ENCODE measurements at regions not wholly inside any gene's neighbourhood (a gene's known extent, or its start where the extent isn't known, plus 50 kb on each side); places are given as distances from the start of the nearest gene placed in this dataset.

DNA sequence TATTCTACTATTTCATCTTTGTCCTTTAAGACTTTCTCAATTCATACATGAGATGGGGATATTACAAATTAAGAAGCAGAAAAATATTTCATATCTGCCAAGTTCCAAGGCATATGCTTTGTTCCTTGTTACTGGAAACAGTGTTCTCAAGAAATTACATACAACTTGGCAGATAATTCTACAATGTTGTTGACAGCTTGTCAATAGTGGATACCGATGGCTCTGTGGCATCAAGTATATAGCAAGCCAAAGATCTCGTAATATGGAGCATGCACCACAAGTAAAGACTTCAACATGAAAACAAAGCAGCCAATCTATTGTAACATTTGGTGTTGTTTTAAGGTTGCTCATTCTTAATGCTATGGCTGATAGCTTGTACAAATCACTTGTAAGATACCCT lies 598.2 kb upstream of the KLHL29 start:
- TF ChIP-seq, protein P1, sequence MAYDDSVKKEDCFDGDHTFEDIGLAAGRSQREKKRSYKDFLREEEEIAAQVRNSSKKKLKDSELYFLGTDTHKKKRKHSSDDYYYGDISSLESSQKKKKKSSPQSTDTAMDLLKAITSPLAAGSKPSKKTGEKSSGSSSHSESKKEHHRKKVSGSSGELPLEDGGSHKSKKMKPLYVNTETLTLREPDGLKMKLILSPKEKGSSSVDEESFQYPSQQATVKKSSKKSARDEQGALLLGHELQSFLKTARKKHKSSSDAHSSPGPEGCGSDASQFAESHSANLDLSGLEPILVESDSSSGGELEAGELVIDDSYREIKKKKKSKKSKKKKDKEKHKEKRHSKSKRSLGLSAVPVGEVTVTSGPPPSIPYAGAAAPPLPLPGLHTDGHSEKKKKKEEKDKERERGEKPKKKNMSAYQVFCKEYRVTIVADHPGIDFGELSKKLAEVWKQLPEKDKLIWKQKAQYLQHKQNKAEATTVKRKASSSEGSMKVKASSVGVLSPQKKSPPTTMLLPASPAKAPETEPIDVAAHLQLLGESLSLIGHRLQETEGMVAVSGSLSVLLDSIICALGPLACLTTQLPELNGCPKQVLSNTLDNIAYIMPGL (CRISPR knock-in tag; IDR thresholded peaks at IDR 0.05; ENCODE audit: borderline replicate concordance): no peak
- TF ChIP-seq EP300 (IDR thresholded peaks at IDR 0.05) (no peak), POLR2A (IDR thresholded peaks at IDR 0.05; ENCODE audit: low read length) (no peak), RCOR1 (IDR thresholded peaks at IDR 0.05; ENCODE audit: low read depth, low read length) (no peak), ZFP36 (IDR thresholded peaks at IDR 0.05; ENCODE audit: borderline replicate concordance, partially characterized antibody) (no peak)
- TF ChIP-seq, protein P2, sequence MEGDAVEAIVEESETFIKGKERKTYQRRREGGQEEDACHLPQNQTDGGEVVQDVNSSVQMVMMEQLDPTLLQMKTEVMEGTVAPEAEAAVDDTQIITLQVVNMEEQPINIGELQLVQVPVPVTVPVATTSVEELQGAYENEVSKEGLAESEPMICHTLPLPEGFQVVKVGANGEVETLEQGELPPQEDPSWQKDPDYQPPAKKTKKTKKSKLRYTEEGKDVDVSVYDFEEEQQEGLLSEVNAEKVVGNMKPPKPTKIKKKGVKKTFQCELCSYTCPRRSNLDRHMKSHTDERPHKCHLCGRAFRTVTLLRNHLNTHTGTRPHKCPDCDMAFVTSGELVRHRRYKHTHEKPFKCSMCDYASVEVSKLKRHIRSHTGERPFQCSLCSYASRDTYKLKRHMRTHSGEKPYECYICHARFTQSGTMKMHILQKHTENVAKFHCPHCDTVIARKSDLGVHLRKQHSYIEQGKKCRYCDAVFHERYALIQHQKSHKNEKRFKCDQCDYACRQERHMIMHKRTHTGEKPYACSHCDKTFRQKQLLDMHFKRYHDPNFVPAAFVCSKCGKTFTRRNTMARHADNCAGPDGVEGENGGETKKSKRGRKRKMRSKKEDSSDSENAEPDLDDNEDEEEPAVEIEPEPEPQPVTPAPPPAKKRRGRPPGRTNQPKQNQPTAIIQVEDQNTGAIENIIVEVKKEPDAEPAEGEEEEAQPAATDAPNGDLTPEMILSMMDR (IDR thresholded peaks at IDR 0.05): no peak
- TF ChIP-seq, protein P3, sequence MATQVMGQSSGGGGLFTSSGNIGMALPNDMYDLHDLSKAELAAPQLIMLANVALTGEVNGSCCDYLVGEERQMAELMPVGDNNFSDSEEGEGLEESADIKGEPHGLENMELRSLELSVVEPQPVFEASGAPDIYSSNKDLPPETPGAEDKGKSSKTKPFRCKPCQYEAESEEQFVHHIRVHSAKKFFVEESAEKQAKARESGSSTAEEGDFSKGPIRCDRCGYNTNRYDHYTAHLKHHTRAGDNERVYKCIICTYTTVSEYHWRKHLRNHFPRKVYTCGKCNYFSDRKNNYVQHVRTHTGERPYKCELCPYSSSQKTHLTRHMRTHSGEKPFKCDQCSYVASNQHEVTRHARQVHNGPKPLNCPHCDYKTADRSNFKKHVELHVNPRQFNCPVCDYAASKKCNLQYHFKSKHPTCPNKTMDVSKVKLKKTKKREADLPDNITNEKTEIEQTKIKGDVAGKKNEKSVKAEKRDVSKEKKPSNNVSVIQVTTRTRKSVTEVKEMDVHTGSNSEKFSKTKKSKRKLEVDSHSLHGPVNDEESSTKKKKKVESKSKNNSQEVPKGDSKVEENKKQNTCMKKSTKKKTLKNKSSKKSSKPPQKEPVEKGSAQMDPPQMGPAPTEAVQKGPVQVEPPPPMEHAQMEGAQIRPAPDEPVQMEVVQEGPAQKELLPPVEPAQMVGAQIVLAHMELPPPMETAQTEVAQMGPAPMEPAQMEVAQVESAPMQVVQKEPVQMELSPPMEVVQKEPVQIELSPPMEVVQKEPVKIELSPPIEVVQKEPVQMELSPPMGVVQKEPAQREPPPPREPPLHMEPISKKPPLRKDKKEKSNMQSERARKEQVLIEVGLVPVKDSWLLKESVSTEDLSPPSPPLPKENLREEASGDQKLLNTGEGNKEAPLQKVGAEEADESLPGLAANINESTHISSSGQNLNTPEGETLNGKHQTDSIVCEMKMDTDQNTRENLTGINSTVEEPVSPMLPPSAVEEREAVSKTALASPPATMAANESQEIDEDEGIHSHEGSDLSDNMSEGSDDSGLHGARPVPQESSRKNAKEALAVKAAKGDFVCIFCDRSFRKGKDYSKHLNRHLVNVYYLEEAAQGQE (IDR thresholded peaks at IDR 0.05): no peak
- TF ChIP-seq, protein P4, sequence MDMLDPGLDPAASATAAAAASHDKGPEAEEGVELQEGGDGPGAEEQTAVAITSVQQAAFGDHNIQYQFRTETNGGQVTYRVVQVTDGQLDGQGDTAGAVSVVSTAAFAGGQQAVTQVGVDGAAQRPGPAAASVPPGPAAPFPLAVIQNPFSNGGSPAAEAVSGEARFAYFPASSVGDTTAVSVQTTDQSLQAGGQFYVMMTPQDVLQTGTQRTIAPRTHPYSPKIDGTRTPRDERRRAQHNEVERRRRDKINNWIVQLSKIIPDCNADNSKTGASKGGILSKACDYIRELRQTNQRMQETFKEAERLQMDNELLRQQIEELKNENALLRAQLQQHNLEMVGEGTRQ (IDR thresholded peaks at IDR 0.05): no peak
- TF ChIP-seq, protein P5, sequence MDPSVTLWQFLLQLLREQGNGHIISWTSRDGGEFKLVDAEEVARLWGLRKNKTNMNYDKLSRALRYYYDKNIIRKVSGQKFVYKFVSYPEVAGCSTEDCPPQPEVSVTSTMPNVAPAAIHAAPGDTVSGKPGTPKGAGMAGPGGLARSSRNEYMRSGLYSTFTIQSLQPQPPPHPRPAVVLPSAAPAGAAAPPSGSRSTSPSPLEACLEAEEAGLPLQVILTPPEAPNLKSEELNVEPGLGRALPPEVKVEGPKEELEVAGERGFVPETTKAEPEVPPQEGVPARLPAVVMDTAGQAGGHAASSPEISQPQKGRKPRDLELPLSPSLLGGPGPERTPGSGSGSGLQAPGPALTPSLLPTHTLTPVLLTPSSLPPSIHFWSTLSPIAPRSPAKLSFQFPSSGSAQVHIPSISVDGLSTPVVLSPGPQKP (IDR thresholded peaks at IDR 0.05; ENCODE audit: low read depth, low read length): no peak
